Islet of Langerhans (tissue), 1 donor: ENCODE measurements at regions not wholly inside any gene's neighbourhood (a gene's known extent, or its start where the extent isn't known, plus 50 kb on each side); places are given as distances from the start of the nearest gene placed in this dataset.
"Not testable (repeated sequence)": the region's sequence is repeated elsewhere in the genome, so short reads cannot be mapped to it uniquely, and the experiment has no call there.

Source experiments
- FAIRE-seq: peaks from one replicate; lab custom pipeline; 2011; peaks lifted over from hg19 to GRCh38; lab: Jason Lieb, UNC

DNA sequence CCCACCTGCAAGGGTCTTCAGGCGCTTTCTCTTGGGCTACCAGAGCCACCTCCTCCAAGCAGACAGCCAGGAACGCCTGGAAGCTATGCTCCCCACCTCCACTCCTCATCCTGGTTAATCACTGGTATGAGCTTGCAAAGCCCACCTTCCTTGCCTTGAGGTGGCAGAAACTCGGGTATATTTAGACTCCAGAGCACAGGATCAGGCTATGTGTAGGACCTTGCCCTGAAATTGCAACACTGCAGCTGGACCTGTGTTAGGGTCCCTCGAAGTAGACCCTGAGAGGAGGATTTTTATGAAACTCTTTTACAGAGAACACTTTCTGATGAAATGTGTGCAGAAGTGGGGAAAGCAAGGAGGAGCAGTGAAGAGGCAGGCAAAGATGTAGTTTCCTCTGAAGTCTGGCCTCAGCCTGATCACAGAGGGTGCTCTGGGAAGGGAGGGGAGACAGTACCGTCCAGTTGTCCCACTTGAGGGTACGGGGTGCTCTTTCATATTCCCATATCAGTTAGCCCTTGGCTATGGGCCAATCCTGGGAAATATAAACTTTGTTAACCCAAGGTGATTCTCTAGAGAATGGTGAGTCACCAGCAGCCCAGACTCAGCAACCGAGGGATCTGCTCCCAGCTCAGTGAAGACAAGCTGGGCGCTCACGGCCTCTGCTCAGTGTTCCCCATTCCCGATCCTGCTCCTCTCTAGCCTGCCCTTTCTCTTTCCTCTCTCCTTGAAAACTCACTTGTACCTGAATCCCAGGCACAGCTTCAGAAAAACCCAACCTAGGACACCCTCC, 157.9 kb downstream of the UQCRFS1 start:
- FAIRE-seq, result no peak

DNA sequence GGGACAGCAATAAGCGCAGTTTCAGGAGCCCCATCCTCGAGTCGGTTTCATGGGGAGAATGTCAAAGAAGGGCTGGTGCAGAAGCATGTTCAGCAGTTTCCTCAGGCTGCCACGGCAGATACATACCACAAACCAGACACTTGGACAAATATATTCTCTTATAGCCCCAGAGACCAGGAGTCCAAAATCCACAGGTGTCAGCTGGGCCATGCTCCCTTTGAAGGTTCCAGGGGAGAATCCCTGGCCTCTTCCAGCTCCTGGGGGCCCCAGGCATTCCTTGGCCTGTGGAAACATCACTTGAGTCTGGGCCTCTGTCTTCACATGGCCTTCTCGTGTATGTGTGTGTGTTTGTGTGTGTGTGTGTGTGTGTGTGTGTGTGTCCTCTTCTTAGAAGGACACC, 164.1 kb downstream of the UQCRFS1 start:
- FAIRE-seq, result no peak

DNA sequence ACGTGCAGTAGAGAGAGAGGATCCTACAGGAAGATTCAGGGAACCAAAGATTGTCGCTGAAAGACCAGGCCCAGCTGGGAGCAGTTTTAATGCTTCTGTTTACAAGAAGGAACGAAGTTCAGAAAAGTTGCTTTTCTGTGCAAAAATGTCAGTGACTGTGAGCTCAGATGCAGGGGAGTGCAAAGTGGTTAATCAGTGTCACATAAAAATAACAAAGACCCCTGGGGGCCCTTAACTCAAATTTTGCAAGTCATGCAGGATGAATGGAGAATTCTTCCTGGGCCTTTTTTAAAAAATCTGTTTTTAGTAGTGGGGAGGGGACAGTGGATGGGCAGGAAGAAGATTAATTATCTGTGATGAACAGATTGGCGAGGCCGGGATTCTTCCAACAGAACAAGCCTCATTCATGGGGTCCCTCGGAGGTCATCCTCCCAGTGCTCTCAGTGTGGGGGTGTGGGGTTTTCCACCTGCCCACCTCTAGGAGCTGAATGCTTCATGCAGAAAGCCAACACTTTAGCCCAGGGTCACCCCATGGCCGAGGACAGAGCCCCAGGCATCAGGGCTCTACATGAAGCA, 167.2 kb downstream of the UQCRFS1 start:
- FAIRE-seq, result no peak

DNA sequence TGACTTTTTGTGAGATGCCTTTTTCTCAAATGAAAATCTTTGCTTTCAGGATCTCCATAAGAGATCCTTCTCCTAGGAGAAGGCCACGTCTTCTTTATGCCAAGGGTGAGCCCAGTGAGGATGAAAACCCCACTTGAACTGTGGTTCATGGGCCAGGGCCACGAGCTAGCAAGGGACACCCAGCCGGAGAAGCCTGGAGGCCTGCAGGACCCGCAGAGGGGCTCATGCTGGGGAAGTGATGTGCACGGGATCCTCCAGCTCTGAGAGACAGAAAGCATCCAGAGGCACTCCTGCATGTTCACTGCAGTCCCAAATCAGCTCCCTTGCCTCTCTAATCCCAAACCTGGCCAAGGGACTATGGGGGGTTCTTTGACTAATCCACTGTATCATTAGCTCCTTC, 168.9 kb downstream of the UQCRFS1 start:
- no peak for FAIRE-seq

DNA sequence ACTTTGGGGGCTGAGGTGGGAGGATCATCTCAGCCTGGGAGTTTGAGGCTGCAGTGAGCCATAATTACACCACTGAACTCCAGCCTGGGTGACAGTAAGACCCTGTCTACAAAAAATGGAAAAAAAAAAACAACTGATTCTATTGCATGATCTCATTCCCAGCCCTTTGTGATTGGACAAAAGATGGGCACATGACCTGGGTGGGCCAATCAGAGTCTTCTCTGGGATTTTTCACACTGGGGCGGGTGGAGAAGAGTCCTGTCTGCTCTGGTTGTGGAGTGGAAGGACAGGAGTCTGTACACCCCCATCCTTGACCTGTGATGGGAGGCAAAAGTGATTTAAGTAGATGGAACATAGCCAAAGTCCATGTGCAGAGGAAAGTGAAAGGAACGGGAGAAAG, 170.5 kb downstream of the UQCRFS1 start:
- no peak for FAIRE-seq

DNA sequence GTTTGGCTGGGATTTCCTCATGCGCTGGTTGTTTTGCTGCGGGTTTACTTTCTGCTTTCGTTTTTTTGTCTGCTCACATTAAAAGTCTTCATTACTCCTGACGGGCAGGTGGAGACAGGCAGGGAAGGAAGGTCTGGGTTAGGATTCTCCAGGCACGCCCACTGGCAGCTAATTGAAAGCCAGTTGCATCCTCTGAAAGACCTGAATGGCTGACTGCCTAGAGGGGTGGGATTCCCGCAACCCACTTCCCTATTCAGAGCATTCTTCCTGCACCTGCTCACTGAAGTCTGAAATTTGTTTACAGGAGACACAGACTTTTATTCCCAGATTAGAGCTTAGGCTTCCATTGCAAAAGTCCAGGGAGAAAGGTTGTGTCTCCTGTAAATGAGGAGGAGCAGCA, 172.0 kb downstream of the UQCRFS1 start:
- no peak for FAIRE-seq

DNA sequence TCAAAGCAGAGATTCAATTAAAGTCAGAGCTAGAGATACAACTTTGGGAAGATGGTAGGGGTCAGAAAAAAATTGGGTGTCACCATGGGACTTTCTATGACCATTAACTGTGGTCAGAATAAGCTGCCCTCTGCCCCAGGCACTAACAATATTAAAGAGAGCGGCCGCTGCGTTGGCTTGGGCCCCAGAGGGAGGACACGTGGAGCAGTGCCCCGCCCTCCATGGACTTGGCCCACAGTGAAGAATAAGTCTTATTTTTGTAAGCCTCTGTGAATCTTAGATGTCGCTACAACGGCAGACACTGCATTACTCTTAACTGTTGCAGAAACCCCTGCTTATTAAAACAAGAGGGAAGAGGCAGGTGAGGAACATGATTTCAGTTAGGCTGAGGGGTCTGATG, 172.7 kb downstream of the UQCRFS1 start:
- no peak for FAIRE-seq

DNA sequence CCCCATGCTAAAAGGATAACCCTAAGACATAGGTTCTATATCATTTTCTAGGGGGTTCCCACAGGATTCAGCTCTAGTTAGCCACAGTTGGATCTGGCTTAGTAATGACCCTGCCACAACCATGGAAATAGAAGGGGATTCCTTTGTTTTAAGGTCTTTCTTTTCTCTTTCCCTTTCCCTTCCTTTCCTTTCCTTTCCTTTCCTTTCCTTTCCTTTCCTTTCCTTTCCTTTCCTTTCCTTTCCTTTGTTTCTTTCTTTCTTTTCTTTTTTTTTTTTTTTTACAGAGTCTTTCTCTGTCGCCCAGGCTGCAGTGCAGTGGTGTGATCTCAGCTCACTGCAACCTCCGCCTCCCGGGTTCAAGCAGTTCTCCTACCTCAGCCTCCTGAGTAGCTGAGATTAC, 173.9 kb downstream of the UQCRFS1 start:
- FAIRE-seq, result not testable (repeated sequence)

DNA sequence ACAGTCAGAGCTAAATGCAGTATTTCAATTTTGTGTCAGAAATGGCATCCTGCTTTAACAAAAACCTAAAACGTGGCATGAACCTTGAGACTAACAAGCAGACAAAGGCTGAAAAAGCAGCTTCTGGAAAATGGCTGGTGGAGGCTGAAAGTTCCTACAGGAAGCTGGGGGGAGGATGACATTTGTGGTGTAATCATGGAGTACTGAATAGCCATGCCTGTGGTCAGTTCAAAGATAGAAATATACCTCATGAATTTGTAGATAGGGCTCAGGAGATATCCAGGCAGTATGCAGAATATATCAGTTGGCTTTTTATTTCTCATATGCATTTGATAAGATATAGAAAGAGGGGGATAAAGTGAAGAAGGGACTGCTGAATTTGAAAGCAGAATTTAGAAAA, 181.7 kb downstream of the UQCRFS1 start:
- FAIRE-seq, result no peak

DNA sequence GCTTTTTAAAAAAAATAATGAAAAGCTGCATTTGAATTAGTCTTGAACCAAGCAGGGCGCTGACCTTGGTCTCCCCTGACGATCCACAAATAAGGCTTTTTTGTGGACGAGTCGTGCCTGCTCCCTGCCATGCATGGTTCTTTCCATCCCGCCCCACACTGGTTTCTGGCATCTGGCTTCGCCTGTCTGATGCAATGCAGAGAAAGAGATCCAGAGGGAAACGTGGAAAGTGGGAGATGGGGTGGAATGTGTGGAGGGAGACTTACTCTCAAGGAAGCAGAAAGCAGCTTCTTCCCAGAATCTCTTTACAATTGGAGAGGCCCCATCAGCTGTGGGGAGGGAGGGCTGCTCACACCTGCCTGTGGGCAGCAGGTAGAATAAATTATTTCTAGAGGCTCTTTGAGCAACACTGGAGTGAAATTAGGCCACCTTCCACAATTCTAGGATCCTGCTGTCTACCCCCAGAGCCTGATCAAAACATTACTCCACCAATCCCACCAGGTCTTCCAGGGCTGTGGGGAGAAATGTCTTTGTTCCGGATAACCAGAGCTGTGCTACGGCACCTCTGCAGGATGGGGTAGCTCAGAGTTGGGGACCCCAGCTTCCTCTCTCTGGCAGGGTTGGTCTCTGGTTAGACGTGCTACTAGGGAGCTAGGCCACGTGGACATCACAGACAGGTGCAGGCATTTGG, 183.5 kb downstream of the UQCRFS1 start:
- no peak for FAIRE-seq

DNA sequence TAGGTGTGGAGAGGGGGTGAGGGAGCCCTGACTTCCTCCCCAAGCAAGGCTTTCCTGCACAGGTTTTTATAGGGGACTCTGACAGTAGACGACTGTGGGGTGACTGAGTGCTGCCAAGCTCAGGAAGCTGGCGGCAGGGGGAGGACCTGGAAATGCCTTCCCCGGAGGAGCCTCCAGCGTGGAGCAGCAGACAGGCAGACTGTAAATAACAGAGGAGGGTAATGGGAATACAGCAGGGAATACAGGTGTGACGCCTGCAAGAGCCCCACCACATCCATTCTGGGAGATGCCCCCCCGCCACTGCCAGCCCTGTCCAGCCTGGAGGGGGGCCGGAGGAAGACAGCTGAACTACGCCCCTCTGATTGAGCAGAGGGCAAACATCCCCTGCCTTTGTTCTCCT, 190.4 kb downstream of the UQCRFS1 start:
- no peak for FAIRE-seq

DNA sequence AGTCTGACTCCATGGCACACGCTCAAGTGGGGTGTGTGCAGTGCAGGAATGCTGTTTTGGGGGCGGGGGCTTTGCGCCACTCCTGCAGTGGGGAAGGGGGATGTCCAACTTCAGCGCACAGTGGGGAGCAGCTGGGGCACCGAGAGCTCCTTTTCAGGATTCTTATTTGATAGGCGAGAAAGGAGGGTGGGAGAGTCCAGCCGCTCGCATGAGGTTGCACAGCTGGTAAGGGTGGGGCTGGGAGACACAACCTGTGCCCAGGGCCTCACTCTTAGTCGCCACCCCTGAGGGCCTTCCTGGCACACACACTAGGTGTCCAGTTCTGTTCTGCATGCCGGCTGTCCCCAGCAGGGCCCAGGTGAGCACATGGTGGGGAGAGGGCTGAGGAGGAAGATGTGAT, 190.8 kb downstream of the UQCRFS1 start:
- FAIRE-seq, result no peak

DNA sequence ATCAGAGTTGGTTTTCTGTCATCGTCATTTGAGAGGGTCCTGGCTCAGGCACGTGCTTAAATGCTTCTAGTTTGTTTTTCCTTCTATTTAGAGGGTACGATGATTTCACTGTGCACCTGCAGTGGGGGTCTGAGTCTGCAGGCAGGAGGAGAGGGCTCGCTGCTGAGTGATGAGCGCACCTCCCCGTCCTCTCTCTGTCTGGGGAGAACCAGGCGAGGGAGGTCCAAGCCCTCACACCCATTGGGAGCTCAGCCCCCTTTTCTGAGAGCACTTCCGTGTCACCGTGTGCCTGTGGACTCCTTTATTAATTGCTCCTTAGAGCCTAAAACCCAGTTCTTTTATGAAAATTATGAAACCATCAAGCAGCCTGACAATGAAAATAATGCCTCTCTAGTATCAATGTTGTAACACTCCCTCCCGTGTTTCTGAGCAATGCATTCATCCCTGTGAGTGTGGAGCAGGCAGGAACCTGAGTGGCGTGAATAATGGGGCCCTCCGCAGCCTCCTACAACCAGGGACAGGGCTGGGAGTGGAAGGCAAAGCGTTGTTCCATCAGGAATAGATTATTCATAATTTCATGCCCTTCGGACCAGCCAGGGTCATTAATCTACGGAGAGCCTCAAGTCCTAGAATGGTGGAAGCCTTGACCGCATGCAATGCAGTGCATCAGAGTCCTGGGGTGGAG, 191.6 kb downstream of the UQCRFS1 start:
- FAIRE-seq, result no peak

DNA sequence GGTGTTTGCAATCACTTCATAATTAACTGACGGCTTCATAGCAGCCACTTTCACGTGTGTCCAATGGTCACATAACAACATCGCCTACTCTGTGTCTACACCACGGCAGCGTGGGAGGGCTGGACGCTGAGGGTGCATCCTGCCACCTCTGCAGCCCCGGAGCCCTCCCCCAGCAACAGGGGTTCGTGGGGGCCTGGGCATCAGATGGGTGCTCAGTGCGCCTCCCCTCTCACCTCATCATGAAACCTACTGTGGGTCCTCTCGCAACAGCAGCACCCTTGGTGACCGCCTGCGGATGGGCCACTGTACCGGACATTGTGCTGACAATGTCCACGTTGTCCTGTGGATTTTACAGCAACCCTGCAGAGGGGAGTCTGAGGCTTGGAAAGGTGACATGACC, 193.5 kb downstream of the UQCRFS1 start:
- FAIRE-seq, result no peak

DNA sequence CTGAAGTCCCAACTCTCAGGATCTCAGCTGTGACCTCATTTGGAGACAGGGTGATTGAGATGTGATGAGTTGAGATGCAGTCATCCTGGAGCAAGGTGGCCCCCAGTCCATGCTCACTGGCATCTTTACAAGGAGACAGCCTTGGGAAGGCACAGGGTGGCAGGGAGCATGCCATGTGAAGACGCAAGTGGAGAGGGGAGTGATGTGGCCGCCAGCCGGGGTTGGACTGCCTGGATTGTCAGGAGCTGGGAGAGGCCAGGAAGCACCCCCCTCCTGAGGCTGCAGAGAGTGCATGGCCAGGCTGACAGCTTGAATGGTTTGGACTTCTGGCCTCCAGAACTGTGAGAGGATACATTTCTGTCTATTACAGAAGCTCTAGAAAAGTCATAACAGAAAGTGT, 194.4 kb downstream of the UQCRFS1 start:
- FAIRE-seq, result no peak

DNA sequence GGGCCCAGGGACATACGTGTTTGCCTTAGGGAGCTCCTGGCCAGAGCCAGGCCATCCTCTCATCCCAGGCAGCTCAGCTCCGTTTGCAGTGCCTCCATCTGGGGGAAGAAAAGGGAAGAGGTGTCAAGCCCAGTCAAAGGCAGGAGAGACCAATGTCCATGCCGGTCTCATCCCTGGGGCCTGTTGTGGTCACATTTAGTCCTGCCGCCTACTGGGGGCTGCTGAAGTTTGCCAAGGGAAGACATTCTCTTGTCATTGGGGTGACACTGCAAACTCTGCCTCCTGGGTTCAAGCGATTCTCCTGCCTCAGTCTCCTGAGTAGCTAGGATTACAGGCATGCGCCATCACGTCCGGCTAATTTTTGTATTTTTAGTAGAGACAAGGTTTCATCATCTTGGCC, 195.2 kb downstream of the UQCRFS1 start:
- no peak for FAIRE-seq

DNA sequence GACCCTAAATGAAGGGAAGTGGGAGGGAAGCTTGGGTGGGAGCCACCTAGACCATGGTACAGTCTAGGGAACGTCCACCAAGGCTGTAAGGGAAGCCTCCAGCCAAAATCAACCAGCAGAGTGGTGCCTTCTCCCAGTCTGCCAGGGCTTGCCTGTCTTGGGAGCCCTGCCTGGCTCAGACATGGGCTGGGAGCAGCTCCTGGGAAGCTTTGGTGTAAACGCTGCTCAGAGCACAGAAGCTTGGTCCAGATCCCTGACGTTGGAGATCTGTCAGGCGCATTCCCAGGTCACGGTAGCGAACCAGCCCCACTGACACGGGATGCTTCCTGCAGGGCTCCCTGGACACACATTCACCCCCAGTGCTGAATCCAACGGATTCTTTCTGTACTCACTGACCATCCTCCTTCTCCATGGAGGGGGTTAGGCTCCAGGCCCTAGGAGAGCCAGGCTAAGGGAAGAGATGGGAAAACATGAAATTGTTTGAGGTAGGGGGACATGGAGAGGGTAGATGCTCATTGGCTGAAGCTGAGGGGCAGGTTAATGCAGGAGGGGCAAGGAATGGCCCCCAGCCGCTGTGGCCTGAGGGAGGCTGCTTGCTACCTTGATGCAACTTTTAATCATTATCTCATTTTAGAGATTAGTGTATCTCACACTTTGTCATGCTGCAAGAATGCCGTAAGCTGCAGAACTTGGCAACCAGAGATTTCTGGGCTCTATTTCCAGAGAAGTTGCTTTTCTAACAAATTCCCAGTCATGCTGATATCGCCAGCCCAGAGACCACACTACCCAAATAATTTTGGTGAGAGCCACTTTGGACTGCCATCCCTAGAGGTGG, 195.8 kb downstream of the UQCRFS1 start:
- FAIRE-seq, result no peak

DNA sequence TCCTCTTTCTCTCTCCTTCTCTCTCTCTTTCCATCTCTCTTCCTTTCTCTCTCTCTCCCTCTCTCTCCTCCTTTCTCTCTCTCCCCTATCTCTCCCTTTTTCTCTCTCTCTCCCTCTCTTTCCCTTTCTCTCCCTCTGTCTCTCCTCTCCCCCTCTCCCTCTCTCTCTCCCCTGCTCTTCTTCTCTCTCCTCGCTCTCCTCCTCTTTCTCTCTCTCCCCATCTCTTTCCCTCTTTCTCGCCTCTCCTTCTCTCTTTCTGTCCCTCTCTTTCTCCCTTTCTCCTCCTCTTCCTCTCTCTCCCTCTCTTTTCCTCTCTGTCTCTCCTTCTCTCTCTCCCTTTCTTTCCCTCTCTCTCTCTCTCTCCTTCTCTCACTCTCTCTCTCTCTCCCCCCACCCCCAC, 196.6 kb downstream of the UQCRFS1 start:
- FAIRE-seq, result no peak

DNA sequence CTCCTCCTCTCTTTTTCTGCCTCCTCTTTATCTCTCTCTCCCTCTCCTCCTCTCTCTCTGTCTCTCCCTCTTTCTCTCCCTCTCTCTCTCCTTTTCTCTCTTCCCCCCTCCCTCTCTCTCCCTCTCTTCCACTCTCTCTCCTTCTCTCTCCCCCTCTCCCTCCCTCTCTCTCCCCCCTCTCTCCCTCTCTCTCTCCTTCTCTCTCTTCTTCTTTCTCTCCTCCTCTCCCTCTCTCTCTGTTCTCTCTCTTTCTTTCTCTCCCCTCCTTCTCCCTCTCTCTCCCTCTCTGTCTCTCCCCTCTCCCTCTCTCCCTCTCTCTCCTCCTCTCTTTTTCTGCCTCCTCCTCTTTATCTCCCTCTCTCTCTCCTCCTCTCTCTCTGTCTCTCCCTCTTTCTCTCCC, 197.4 kb downstream of the UQCRFS1 start:
- no peak for FAIRE-seq

DNA sequence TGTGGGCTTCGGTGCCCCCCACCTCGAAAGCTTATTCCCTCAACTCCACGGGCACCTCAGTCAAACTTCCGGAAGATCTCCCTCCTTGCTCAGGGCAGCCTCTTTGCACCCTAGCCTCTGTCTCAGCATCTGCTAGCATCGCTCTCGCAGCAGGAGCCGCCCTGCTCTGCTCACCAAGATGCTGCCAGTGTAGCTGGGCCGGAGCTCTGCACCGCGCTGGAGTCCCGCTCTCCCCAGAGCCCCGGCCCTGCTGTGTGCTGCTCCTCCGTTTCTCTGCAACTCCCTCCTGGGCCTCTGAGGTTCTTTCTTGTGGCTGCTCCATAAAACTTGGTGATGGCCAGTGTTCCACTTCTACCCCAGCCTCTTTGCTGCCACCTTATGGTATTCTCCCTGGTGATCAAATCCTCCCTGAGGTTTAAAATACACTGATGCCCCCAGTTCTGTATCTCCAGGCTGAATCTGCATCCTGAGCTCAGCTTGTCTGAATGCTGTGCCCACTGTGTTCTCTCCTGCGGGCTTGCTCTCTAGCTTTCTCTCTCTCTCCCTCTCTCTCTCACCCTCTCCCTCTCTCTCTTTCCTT, 198.0 kb downstream of the UQCRFS1 start:
- no peak for FAIRE-seq

DNA sequence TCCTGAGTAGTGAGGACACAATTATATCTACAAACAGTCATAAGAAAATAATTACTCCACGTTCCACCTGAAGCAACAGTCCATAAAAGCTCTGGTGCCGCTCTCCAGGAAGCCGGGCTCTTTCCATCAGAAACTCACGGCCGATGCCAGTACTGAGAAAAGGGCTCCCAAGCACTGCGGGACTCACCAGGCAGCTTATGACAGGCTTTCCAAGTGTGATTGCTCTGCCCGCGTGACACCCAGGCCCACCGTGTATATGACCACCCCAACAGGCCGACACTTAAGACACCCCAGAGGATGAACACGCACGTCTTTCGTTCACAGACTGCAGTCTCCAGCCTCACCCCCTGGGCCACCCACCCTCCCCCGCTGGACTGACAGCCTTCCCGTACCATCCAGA, 199.0 kb downstream of the UQCRFS1 start:
- no peak for FAIRE-seq

DNA sequence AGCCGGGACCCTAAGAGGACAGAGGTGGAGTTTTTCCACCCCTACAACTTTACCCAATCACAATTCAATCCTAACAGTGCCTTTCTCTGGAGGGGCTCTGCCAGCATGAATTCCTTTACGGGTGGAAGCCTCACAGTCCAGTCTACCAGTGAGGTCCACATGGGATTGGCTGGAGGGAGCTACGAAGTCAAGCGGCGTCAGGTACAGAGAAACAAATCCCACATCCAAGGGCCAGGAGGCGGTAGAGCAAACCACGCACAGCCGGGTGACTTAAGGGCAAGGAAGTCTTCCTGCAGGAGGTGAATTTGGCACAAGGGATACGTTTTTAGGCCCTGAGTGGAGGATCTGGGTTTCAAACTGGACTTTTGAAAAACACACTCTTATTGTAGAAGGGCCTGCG, 199.6 kb downstream of the UQCRFS1 start:
- no peak for FAIRE-seq
